ENCODE measurements at regions not wholly inside any gene's neighbourhood (a gene's known extent, or its start where the extent isn't known, plus 50 kb on each side); places are given as distances from the start of the nearest gene placed in this dataset.

DNA sequence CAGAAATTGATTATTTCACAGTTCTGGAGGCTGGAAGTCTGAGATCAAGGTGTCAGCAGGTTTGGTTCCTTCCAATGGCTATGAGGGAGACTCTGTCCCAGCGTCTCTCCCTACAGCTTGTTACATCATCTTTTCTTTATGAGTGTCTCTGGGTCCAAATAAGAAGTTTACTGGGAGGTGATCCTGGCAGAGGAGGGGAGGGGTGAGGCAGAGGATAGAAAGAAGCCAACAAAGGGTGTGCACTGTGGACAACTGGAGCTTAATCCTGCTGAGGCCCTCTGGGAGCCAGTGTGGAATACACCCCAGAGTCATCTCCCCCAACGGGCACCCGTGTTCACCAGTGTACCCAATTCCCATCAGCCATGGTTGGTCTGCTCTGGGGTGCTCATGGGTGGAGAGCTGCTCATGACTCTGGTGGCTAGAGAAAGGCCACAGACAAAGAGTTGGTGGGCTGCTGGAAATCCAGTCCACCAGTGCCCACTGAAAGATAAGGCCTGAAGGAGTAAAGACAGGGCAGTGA is 57.5 kb upstream of the CTLA4 start:
- DNase-seq (ENCODE audit: low read depth, low spot score): no peak
- Histone ChIP-seq H3K36me3 (ENCODE audit: insufficient read depth, low read length) (no peaks in the 10 kb centered on the region), H3K4me3 (no peak overlapping the region), H3K9ac (ENCODE audit: insufficient read length) (no peak overlapping the region), H3K27ac (no peak overlapping the region), H3K9me3 (ENCODE audit: low read depth, low read length) (peaks cover 6% of the 10 kb centered on the region; the same call in 1 of the 2 replicates)
- TF ChIP-seq FOXP2 (optimal IDR thresholded peaks at IDR 0.05; ENCODE audit: control extremely low read depth, extremely low read length, insufficient read depth): no peak
- TF ChIP-seq POLR2AphosphoS5 (IDR thresholded peaks at IDR 0.05; ENCODE audit: borderline replicate concordance, low read depth, low read length): no peak
- no peak for TF ChIP-seq EZH2 (IDR thresholded peaks at IDR 0.05)

DNA sequence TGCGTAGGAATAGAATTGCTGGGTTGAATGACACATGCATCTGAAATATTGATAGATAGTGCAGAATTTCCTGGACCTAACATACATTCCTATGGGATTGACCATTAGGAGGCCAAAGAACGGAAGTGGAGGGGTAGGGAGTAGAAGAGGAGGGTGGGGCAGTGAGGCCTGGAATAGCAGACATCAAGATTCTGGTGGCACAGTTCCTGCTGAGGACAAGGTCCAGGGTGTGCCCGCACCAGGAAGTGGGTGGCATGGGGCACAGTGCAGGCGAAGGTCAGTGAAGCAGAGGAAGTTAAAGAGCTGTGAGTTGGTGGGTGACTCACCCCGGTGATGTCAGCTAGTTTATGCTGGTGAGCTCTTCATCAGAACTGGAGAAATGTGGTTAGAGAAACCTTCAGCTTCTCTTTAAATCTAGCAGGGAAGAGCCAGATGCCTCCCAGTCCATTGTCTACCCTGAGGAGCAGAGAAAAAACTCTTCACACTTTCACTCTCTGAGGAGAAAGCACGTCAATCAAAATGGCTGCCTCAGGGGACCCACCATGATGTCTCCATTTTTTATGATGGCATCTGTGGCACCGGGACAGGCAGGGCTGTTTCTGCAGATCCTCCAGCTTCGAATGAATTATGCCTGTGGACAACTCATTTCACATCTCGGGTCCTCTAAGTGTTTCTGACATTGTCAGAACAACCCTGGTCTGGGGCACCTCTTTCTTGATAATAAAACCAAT is 55.9 kb upstream of the CTLA4 start:
- H3K27ac ChIP-seq: no peak overlapping the region
- TF ChIP-seq EZH2 (IDR thresholded peaks at IDR 0.05): no peak
- no peak for TF ChIP-seq POLR2AphosphoS5 (IDR thresholded peaks at IDR 0.05; ENCODE audit: borderline replicate concordance, low read depth, low read length)
- H3K9me3 ChIP-seq (ENCODE audit: low read depth, low read length): no peaks in the 10 kb centered on the region
- no peak for DNase-seq (ENCODE audit: low read depth, low spot score)
- H3K4me3 ChIP-seq: no peak overlapping the region
- H3K36me3 ChIP-seq (ENCODE audit: insufficient read depth, low read length): no peaks in the 10 kb centered on the region
- H3K9ac ChIP-seq (ENCODE audit: insufficient read length): no peak overlapping the region

DNA sequence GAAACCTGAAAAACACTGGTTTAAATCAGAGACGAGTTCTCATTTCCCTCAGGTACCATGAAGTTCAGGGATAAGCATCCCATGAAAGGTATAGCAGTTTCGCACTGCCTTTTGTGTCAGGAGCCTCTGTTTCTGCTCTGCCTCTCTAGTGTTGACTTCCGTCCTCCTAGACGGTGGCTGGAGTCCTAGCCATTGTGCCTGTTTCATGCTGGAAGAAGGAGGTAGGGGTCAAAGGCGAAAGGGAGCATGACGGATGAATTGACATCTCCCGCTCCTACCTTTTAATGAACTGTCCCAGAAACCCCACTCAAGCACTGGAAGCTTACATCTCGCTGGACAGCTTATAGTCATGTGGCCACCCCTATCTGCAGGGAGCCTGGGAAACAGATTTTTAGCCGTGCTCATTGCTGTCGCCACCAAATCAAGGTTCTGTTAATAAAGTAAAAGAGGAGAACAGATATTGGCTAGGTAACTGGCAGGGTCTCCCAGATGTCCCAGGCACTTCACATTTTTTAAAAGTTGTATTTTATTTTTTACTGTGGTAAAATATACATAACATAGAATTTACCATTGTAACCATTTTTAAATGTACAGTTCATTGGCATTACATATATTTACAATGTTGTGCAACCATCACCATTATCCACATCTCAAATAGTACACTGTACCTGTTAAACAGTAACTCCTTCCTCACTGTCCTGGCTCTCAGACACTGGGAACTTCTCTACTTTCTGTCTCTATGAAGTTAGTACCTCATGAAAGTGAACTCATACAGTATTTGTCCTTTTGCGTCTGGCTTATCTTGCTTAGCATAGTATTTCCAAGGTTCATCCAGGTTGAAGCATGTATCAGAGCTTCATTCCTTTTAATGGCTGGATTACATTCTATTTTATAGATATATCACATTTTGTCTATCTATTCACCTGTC is 55.0 kb upstream of the CTLA4 start:
- DNase-seq (ENCODE audit: low read depth, low spot score): no peak
- TF ChIP-seq POLR2AphosphoS5 (IDR thresholded peaks at IDR 0.05; ENCODE audit: borderline replicate concordance, low read depth, low read length) (no peak), FOXP2 (optimal IDR thresholded peaks at IDR 0.05; ENCODE audit: control extremely low read depth, extremely low read length, insufficient read depth) (no peak), EZH2 (IDR thresholded peaks at IDR 0.05) (no peak)
- Histone ChIP-seq H3K27ac (no peak overlapping the region), H3K36me3 (ENCODE audit: insufficient read depth, low read length) (no peaks in the 10 kb centered on the region), H3K4me3 (no peak overlapping the region), H3K9me3 (ENCODE audit: low read depth, low read length) (no peaks in the 10 kb centered on the region), H3K9ac (ENCODE audit: insufficient read length) (no peak overlapping the region)

DNA sequence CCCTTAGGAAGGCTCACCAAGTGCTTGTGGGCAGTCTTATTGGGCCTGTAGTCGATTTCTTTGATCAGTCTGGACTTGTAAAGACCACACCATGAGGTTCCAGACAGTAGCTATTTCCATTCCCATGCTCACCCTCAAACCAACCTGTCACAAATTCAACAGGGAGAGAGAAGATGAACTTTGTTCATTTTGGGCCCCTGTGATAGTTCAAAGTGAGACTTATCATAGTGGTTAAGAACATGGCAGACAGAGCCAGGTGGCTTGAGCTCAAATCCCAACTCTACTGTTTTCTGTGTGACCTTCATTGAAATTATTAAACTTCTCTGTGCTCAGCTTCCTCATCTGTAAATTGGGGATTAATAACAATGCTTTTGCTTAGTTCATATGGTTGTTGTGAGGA is 53.9 kb upstream of the CTLA4 start:
- no peak overlapping the region for H3K27ac ChIP-seq
- H3K36me3 ChIP-seq (ENCODE audit: insufficient read depth, low read length): no peaks in the 10 kb centered on the region
- DNase-seq (ENCODE audit: low read depth, low spot score): no peak
- H3K4me3 ChIP-seq: no peak overlapping the region
- no peak overlapping the region for H3K9ac ChIP-seq (ENCODE audit: insufficient read length)
- H3K9me3 ChIP-seq (ENCODE audit: low read depth, low read length): no peaks in the 10 kb centered on the region
- TF ChIP-seq FOXP2 (optimal IDR thresholded peaks at IDR 0.05; ENCODE audit: control extremely low read depth, extremely low read length, insufficient read depth): no peak
- TF ChIP-seq EZH2 (IDR thresholded peaks at IDR 0.05): no peak
- no peak for TF ChIP-seq POLR2AphosphoS5 (IDR thresholded peaks at IDR 0.05; ENCODE audit: borderline replicate concordance, low read depth, low read length)

DNA sequence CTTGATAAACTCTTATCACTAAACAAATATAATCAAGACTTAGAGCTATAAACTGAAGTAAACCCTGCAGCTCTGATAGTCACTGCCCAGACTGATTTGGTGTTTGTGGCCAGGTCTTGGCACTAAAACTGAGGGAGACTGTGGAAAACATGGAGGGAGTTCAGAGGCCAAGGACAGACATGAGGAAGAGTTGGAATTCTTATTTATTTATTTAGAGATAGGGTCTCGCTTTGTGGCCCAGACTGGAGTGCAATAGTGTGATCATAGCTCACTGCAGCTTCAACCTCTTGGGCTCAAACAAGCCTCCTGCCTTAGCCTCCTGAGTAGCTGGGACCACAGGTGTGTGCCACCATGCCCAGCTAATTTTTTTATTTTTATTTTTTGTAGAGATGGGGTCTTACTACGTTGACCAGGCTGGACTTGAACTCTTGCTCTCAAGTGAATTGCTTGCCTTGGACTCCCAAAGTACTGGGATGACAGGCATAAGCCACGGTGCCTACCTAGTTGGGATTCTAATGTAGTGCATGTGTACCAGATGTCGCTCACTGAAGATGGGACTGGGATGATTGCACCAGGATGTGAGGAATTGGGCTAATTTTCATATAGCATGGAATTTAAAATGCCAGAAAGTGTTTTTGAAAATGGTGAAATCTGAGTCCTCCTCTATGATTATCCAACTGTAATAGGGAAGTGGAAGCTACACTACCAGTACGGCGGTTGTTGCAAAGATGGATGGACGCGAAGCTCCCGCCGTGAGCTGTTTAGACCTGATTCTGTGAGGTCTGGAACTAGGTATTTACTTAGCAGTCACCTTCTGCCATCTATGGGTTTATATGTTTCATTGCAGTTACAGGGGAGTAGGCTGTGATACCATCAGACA is 52.7 kb upstream of the CTLA4 start:
- Histone ChIP-seq H3K4me3 (peak overlapping the region; percentile 44; the same call in 1 of the 2 replicates), H3K27ac (no peak overlapping the region), H3K9ac (ENCODE audit: insufficient read length) (no peak overlapping the region), H3K36me3 (ENCODE audit: insufficient read depth, low read length) (no peaks in the 10 kb centered on the region), H3K9me3 (ENCODE audit: low read depth, low read length) (no peaks in the 10 kb centered on the region)
- no peak for TF ChIP-seq EZH2 (IDR thresholded peaks at IDR 0.05)
- no peak for TF ChIP-seq FOXP2 (optimal IDR thresholded peaks at IDR 0.05; ENCODE audit: control extremely low read depth, extremely low read length, insufficient read depth)
- TF ChIP-seq POLR2AphosphoS5 (IDR thresholded peaks at IDR 0.05; ENCODE audit: borderline replicate concordance, low read depth, low read length): no peak
- DNase-seq (ENCODE audit: low read depth, low spot score): no peak

DNA sequence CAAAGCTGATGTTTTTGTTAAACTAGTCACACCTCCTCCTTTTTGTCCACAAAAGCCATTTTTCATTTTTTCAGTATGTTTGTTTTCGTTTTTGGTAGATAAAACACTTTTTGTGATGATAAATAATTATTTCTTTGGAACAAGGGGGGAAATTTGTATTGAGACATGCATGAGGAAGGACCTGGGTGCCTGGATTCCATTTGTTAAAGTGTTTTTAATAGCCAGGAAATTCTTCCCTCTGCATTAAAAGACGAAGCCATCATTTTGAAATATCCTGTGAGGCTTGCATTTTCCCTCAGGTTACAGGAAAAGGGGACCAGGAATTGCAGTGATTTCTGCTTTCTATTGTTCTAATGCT is 52.1 kb upstream of the CTLA4 start:
- no peaks in the 10 kb centered on the region for H3K9me3 ChIP-seq (ENCODE audit: low read depth, low read length)
- no peak for DNase-seq (ENCODE audit: low read depth, low spot score)
- H3K27ac ChIP-seq: no peak overlapping the region
- no peak overlapping the region for H3K9ac ChIP-seq (ENCODE audit: insufficient read length)
- H3K4me3 ChIP-seq: no peak overlapping the region
- TF ChIP-seq EZH2 (IDR thresholded peaks at IDR 0.05) (no peak), FOXP2 (optimal IDR thresholded peaks at IDR 0.05; ENCODE audit: control extremely low read depth, extremely low read length, insufficient read depth) (no peak), POLR2AphosphoS5 (IDR thresholded peaks at IDR 0.05; ENCODE audit: borderline replicate concordance, low read depth, low read length) (no peak)
- H3K36me3 ChIP-seq (ENCODE audit: insufficient read depth, low read length): no peaks in the 10 kb centered on the region

DNA sequence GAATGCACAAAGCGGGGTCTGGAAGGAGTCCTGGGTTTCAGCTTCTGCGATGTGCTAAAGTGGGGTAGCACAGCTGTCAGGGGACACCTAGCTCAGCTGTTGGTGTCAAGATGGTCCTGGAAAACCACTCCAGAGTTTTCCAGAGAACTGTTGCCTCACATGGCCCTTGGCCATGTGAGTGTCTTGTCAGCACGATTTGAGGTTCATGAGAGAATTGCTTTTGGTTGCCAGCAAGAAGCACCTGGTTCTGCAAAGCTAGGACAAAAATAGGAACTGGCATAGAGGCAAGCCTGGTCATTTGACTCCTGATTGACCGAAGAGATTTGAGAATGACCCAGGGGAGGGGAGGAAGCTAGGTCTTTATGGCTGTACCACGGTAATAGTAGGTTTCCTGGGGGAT is 50.4 kb upstream of the CTLA4 start:
- no peak for DNase-seq (ENCODE audit: low read depth, low spot score)
- TF ChIP-seq EZH2 (IDR thresholded peaks at IDR 0.05): no peak
- TF ChIP-seq FOXP2 (optimal IDR thresholded peaks at IDR 0.05; ENCODE audit: control extremely low read depth, extremely low read length, insufficient read depth): no peak
- no peak for TF ChIP-seq POLR2AphosphoS5 (IDR thresholded peaks at IDR 0.05; ENCODE audit: borderline replicate concordance, low read depth, low read length)
- Histone ChIP-seq H3K9me3 (ENCODE audit: low read depth, low read length) (no peaks in the 10 kb centered on the region), H3K27ac (no peak overlapping the region), H3K9ac (ENCODE audit: insufficient read length) (no peak overlapping the region), H3K36me3 (ENCODE audit: insufficient read depth, low read length) (no peaks in the 10 kb centered on the region), H3K4me3 (no peak overlapping the region)
